ENCODE measurements at regions not wholly inside any gene's neighbourhood (a gene's known extent, or its start where the extent isn't known, plus 50 kb on each side); places are given as distances from the start of the nearest gene placed in this dataset.

GRCh38 chr5:88940713-88941112, 57.7 kb upstream of the MEF2C start:
- DNase-seq = no peak

GRCh38 chr5:88939300-88939699, 56.3 kb upstream of the MEF2C start:
- no peak for DNase-seq

GRCh38 chr5:88938488-88938887, 55.5 kb upstream of the MEF2C start:
- DNase-seq = no peak

GRCh38 chr5:88937406-88937805, 54.4 kb upstream of the MEF2C start:
- no peak for DNase-seq

GRCh38 chr5:88934439-88934838, 51.5 kb upstream of the MEF2C start:
- DNase-seq = no peak
